Neuronal stem cell (in vitro differentiated cells): ENCODE measurements at regions not wholly inside any gene's neighbourhood (a gene's known extent, or its start where the extent isn't known, plus 50 kb on each side); places are given as distances from the start of the nearest gene placed in this dataset.

Experiments
- DNase-seq: peaks from one replicate; pipeline ENCODE4 v3.0.0-alpha.2; 2013; ENCODE audit warnings: low spot score
- H2AFZ ChIP-seq: one replicate; pipeline ENCODE4 v1.6.1; 2013; ENCODE audit warnings: mild to moderate bottlenecking, low read length, inconsistent platforms
- H2AK5ac ChIP-seq: 2 replicates; pipeline ENCODE4 v1.6.1; 2013; ENCODE audit warnings: low read depth, mild to moderate bottlenecking, inconsistent platforms, low read length, moderate library complexity, mixed read lengths
- H2BK120ac ChIP-seq: 2 replicates; pipeline ENCODE4 v1.6.1; 2013; ENCODE audit warnings: low read depth, mild to moderate bottlenecking, inconsistent platforms, low read length, moderate library complexity, mixed read lengths
- H2BK12ac ChIP-seq: one replicate; pipeline ENCODE4 v1.6.1; 2013; ENCODE audit warnings: low read length, inconsistent platforms
- H2BK15ac ChIP-seq: 2 replicates; pipeline ENCODE4 v1.6.1; 2013; ENCODE audit warnings: mild to moderate bottlenecking, low read length, inconsistent platforms, mixed read lengths
- H2BK5ac ChIP-seq: one replicate; pipeline ENCODE4 v1.6.1; 2013; ENCODE audit warnings: inconsistent platforms, mild to moderate bottlenecking, low read length, moderate library complexity
- H3K14ac ChIP-seq: one replicate; pipeline ENCODE4 v1.6.1; 2013; ENCODE audit warnings: low read length, inconsistent platforms
- H3K18ac ChIP-seq: 2 replicates; pipeline ENCODE4 v1.6.1; 2013; ENCODE audit warnings: low read length, inconsistent platforms
- H3K23ac ChIP-seq: 2 replicates; pipeline ENCODE4 v1.6.1; 2013; ENCODE audit warnings: low read depth, mild to moderate bottlenecking, mixed read lengths, low read length, inconsistent platforms; ENCODE audit not compliant: poor library complexity
- H3K27ac ChIP-seq: replicated peaks from 3 replicates; pipeline ENCODE4 v1.5.1; 2013; ENCODE audit warnings: low read length, inconsistent platforms
- H3K27me3 ChIP-seq, 3 experiments: 2 replicates each; pipeline ENCODE4 v1.6.1; 2013; ENCODE audit warnings: low read length in 3 of 3, mild to moderate bottlenecking in 2 of 3, inconsistent platforms in 1 of 3, low read depth in 1 of 3, mixed read lengths in 1 of 3, moderate library complexity in 1 of 3; ENCODE audit not compliant: control insufficient read depth in 3 of 3, insufficient read depth in 3 of 3
- H3K36me3 ChIP-seq, 2 donors: replicated peaks in 1 of 2; 2 replicates each; pipeline ENCODE4 v1.6.1; 2013; ENCODE audit warnings: low read length in 2 of 2; ENCODE audit not compliant: control insufficient read depth in 2 of 2, insufficient read depth in 2 of 2
- H3K4ac ChIP-seq: 2 replicates; pipeline ENCODE4 v1.6.1; 2013; ENCODE audit warnings: inconsistent platforms, mild to moderate bottlenecking, low read length, moderate library complexity
- H3K4me1 ChIP-seq, 2 donors: 1 replicate in 1 of 2; 2 replicates in 1 of 2; pipeline ENCODE4 v1.6.1; 2013; ENCODE audit warnings: low read length in 2 of 2, low read depth in 1 of 2; ENCODE audit not compliant: control insufficient read depth in 2 of 2, insufficient read depth in 1 of 2
- H3K4me2 ChIP-seq: one replicate; pipeline ENCODE4 v1.6.1; 2013; ENCODE audit warnings: mild to moderate bottlenecking, low read length, inconsistent platforms; ENCODE audit not compliant: insufficient read depth, poor library complexity, severe bottlenecking
- H3K4me3 ChIP-seq, 2 donors: 2 replicates each; pipeline ENCODE4 v1.5.1; 2013; ENCODE audit warnings: low read length in 2 of 2, mild to moderate bottlenecking in 2 of 2, inconsistent platforms in 1 of 2, moderate library complexity in 1 of 2
- H3K79me1 ChIP-seq: one replicate; pipeline ENCODE4 v1.6.1; 2013; ENCODE audit warnings: low read depth, mild to moderate bottlenecking, inconsistent platforms, low read length, moderate library complexity
- H3K9ac ChIP-seq: one replicate; pipeline ENCODE4 v1.6.1; 2013; ENCODE audit warnings: mild to moderate bottlenecking, low read depth, low read length, inconsistent platforms; ENCODE audit not compliant: poor library complexity
- H3K9me3 ChIP-seq, 2 donors: replicated peaks in 1 of 2; 2 replicates each; pipeline versions ENCODE3 to v1.6.1; 2013; ENCODE audit warnings: low read length in 2 of 2, mild to moderate bottlenecking in 2 of 2, inconsistent platforms in 1 of 2, low read depth in 1 of 2, mixed read lengths in 1 of 2, moderate library complexity in 1 of 2; ENCODE audit not compliant: control insufficient read depth in 2 of 2, insufficient read depth in 1 of 2
- H4K8ac ChIP-seq: one replicate; pipeline ENCODE4 v1.6.1; 2013; ENCODE audit warnings: low read depth, mild to moderate bottlenecking, inconsistent platforms, low read length, moderate library complexity
- H4K91ac ChIP-seq: one replicate; pipeline ENCODE4 v1.6.1; 2013; ENCODE audit warnings: low read length, low read depth, mild to moderate bottlenecking, inconsistent platforms; ENCODE audit not compliant: poor library complexity
- WGBS, 2 donors: extraction: QIAGEN DNeasy Blood & Tissue Kit; methylation state at CpG; one replicate each; pipeline ENCODE4 v1.1.7; 2013; ENCODE audit warnings: missing lambda C conversion rate in 2 of 2, mixed read lengths in 1 of 2; ENCODE audit not compliant: insufficient read length in 2 of 2, insufficient replicate concordance in 1 of 2; ENCODE audit errors: extremely low coverage in 2 of 2; 5-methylcytosine and 5-hydroxymethylcytosine counted together

DNA sequence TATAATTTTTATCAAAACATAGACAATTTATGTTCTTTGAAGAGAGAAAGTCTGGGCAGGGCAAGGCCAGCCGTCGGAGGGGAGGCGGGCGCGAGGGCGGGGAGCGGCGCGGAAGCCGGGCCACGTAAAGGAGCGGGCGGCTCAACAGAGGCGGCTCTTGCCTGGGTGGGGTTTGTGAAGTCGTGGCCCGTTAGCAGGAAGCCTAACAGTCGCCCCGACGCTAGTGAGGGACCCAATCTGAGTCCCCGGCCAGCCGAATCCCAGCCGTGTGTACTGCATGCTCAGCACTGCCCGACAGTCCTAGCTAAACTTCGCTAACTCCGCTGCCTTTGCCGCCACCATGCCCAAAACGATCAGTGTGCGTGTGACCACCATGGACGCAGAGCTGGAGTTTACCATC, 1129.2 kb downstream of the CDH9 start:
- Histone ChIP-seq H4K8ac (no peak overlapping the region), H3K4ac (no peak overlapping the region), H3K9me3 (no peaks in the 10 kb centered on the region), H2AFZ (no peak overlapping the region), H3K4me3 (no peak overlapping the region), H3K27ac (no peak overlapping the region), H3K27me3 (no peaks in the 10 kb centered on the region), H4K91ac (no peak overlapping the region), H2BK120ac (no peak overlapping the region), H3K23ac (no peak overlapping the region), H2BK12ac (no peak overlapping the region), H3K79me1 (no peaks in the 10 kb centered on the region), H3K14ac (no peak overlapping the region), H2BK15ac (no peak overlapping the region), H3K4me1 (no peaks in the 10 kb centered on the region), H3K18ac (no peak overlapping the region), H2AK5ac (no peak overlapping the region), H2BK5ac (no peak overlapping the region), H3K4me2 (no peak overlapping the region), H3K36me3 (no peaks in the 10 kb centered on the region), H3K9ac (no peak overlapping the region)
- no peak for DNase-seq
- WGBS, 2 donors: no CpG with 5 or more reads among the region's 29 CpGs

DNA sequence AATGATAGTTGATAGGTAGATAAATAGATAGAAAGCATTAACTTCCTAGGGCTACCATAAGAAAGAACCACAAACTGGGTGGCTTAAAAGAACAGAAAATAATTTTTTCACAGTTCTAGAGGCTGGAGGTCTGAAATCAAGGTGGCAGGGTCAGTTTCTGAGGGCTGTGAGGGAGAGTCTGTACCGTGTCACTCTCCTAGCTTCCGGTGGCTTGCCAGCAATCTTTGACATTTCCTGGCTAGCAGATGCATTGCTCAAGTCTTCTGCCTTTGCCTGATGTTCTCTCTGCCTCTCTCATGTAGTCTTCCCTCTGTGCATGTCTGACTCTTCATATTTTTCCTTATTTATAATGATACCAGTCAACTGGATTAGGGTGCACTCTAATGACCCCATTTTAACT, 1132.7 kb downstream of the CDH9 start:
- H2BK15ac ChIP-seq: no peak overlapping the region
- H3K9ac ChIP-seq: no peak overlapping the region
- WGBS, 2 donors: no CpG with 5 or more reads among the region's 2 CpGs
- H3K4me1 ChIP-seq: no peaks in the 10 kb centered on the region
- H3K18ac ChIP-seq: no peak overlapping the region
- no peak overlapping the region for H3K4me2 ChIP-seq
- H2BK5ac ChIP-seq: no peak overlapping the region
- no peaks in the 10 kb centered on the region for H3K36me3 ChIP-seq
- H3K27ac ChIP-seq: no peak overlapping the region
- H4K91ac ChIP-seq: no peak overlapping the region
- H2BK12ac ChIP-seq: no peak overlapping the region
- no peak overlapping the region for H3K4me3 ChIP-seq
- H2AFZ ChIP-seq: no peak overlapping the region
- no peak overlapping the region for H2BK120ac ChIP-seq
- DNase-seq: no peak
- no peaks in the 10 kb centered on the region for H3K79me1 ChIP-seq
- H4K8ac ChIP-seq: no peak overlapping the region
- H2AK5ac ChIP-seq: no peak overlapping the region
- H3K23ac ChIP-seq: no peak overlapping the region
- no peaks in the 10 kb centered on the region for H3K9me3 ChIP-seq
- H3K14ac ChIP-seq: no peak overlapping the region
- no peak overlapping the region for H3K4ac ChIP-seq
- H3K27me3 ChIP-seq: no peaks in the 10 kb centered on the region

GRCh38 chr5:25892211-25892610, 1146.2 kb downstream of the CDH9 start:
- Histone ChIP-seq H3K9me3 (no peaks in the 10 kb centered on the region), H2BK120ac (no peak overlapping the region), H2AK5ac (no peak overlapping the region), H3K27ac (no peak overlapping the region), H3K4me1 (no peaks in the 10 kb centered on the region), H3K4ac (no peak overlapping the region), H3K27me3 (no peaks in the 10 kb centered on the region), H3K18ac (no peak overlapping the region), H4K91ac (no peak overlapping the region), H2BK5ac (no peak overlapping the region), H3K79me1 (no peaks in the 10 kb centered on the region), H3K4me2 (no peak overlapping the region), H3K4me3 (no peak overlapping the region), H3K23ac (no peak overlapping the region), H4K8ac (no peak overlapping the region), H2BK15ac (no peak overlapping the region), H3K9ac (no peak overlapping the region), H3K14ac (no peak overlapping the region), H3K36me3 (no peaks in the 10 kb centered on the region), H2AFZ (no peak overlapping the region), H2BK12ac (no peak overlapping the region)
- WGBS, 2 donors: no CpG with 5 or more reads among the region's 2 CpGs
- DNase-seq: no peak

GRCh38 chr5:25891691-25892090, 1146.7 kb downstream of the CDH9 start:
- no peak overlapping the region for H2AFZ ChIP-seq
- no peak overlapping the region for H2BK15ac ChIP-seq
- no peak overlapping the region for H3K23ac ChIP-seq
- no peak overlapping the region for H3K27ac ChIP-seq
- no peak overlapping the region for H3K14ac ChIP-seq
- no peak for DNase-seq
- H2AK5ac ChIP-seq: no peak overlapping the region
- no peak overlapping the region for H3K4me2 ChIP-seq
- H4K91ac ChIP-seq: no peak overlapping the region
- no peak overlapping the region for H2BK120ac ChIP-seq
- H3K79me1 ChIP-seq: no peaks in the 10 kb centered on the region
- no peaks in the 10 kb centered on the region for H3K9me3 ChIP-seq
- no peak overlapping the region for H3K18ac ChIP-seq
- no peak overlapping the region for H3K4me3 ChIP-seq
- no peak overlapping the region for H2BK12ac ChIP-seq
- H4K8ac ChIP-seq: no peak overlapping the region
- H3K4me1 ChIP-seq: no peaks in the 10 kb centered on the region
- no peaks in the 10 kb centered on the region for H3K36me3 ChIP-seq
- no CpG with 5 or more reads among the region's 2 CpGs for WGBS, 2 donors
- no peak overlapping the region for H3K9ac ChIP-seq
- no peaks in the 10 kb centered on the region for H3K27me3 ChIP-seq
- no peak overlapping the region for H3K4ac ChIP-seq
- no peak overlapping the region for H2BK5ac ChIP-seq
